ENCODE measurements at regions not wholly inside any gene's neighbourhood (a gene's known extent, or its start where the extent isn't known, plus 50 kb on each side); places are given as distances from the start of the nearest gene placed in this dataset.

- no peak for DNase-seq (ENCODE audit: low spot score)
These were observed 292.1 kb downstream of the CDC5L start for GRCh38 chr6:44679438-44680201.

GRCh38 chr6:44680202-44680720 lies 292.8 kb downstream of the CDC5L start:
- no peak for DNase-seq (ENCODE audit: low spot score)

GRCh38 chr6:44681761-44682160 lies 294.3 kb downstream of the CDC5L start:
- peak; percentile 53 for DNase-seq (ENCODE audit: low spot score)

- no peak for DNase-seq (ENCODE audit: low spot score)
These were observed 294.8 kb downstream of the CDC5L start for GRCh38 chr6:44682280-44682679.

- DNase-seq (ENCODE audit: low spot score): no peak
These were observed 295.7 kb downstream of the CDC5L start for GRCh38 chr6:44682987-44683779.

GRCh38 chr6:44685213-44685612 lies 297.7 kb downstream of the CDC5L start:
- DNase-seq (ENCODE audit: low spot score): no peak

GRCh38 chr6:44696099-44696498 lies 308.6 kb downstream of the CDC5L start:
- DNase-seq (ENCODE audit: low spot score): no peak

GRCh38 chr6:44696686-44697085 lies 309.2 kb downstream of the CDC5L start:
- no peak for DNase-seq (ENCODE audit: low spot score)

GRCh38 chr6:44697327-44697726 lies 309.8 kb downstream of the CDC5L start:
- no peak for DNase-seq (ENCODE audit: low spot score)

- no peak for DNase-seq (ENCODE audit: low spot score)
These were observed 311.1 kb downstream of the CDC5L start for GRCh38 chr6:44698602-44699001.

GRCh38 chr6:44699082-44699481 lies 311.6 kb downstream of the CDC5L start:
- no peak for DNase-seq (ENCODE audit: low spot score)

- DNase-seq (ENCODE audit: low spot score): no peak
These were observed 312.3 kb downstream of the CDC5L start for GRCh38 chr6:44699851-44700250.

GRCh38 chr6:44700422-44700821 lies 312.9 kb downstream of the CDC5L start:
- DNase-seq (ENCODE audit: low spot score): no peak

GRCh38 chr6:44701038-44701636 lies 313.6 kb downstream of the CDC5L start:
- DNase-seq (ENCODE audit: low spot score): no peak

GRCh38 chr6:44701637-44702101 lies 314.2 kb downstream of the CDC5L start:
- no peak for DNase-seq (ENCODE audit: low spot score)

GRCh38 chr6:44702292-44702691 lies 314.8 kb downstream of the CDC5L start:
- DNase-seq (ENCODE audit: low spot score): no peak

GRCh38 chr6:44704240-44705150 lies 317.0 kb downstream of the CDC5L start:
- DNase-seq (ENCODE audit: low spot score): no peak

GRCh38 chr6:44705596-44705995 lies 318.1 kb downstream of the CDC5L start:
- no peak for DNase-seq (ENCODE audit: low spot score)

- no peak for DNase-seq (ENCODE audit: low spot score)
These were observed 318.5 kb downstream of the CDC5L start for GRCh38 chr6:44706011-44706410.

- DNase-seq (ENCODE audit: low spot score): no peak
These were observed 320.7 kb downstream of the CDC5L start for GRCh38 chr6:44708208-44708607.

- DNase-seq (ENCODE audit: low spot score): no peak
These were observed 325.0 kb downstream of the CDC5L start for GRCh38 chr6:44712353-44713111.
